SHP77 treated with DMSO at 0.1 percent for 48 hours (cell line): ENCODE measurements at regions not wholly inside any gene's neighbourhood (a gene's known extent, or its start where the extent isn't known, plus 50 kb on each side); places are given as distances from the start of the nearest gene placed in this dataset.

Experiments used
- DNase-seq: peaks from one replicate; lab custom pipeline; 2025; lab: John Stamatoyannopoulos, UW

GRCh38 chr12:67370979-67371378 is 101.8 kb downstream of the CAND1 start:
- no peak for DNase-seq

GRCh38 chr12:67377021-67377420 is 107.9 kb downstream of the CAND1 start:
- DNase-seq = no peak

GRCh38 chr12:67377541-67377940 is 108.4 kb downstream of the CAND1 start:
- no peak for DNase-seq

- no peak for DNase-seq
These were observed 113.2 kb downstream of the CAND1 start for GRCh38 chr12:67382241-67382871.

- no peak for DNase-seq
These were observed 117.9 kb downstream of the CAND1 start for GRCh38 chr12:67386869-67387565.

- peak; percentile 2 for DNase-seq
These were observed 119.4 kb downstream of the CAND1 start for GRCh38 chr12:67388331-67389138.

GRCh38 chr12:67390273-67390672 is 121.1 kb downstream of the CAND1 start:
- DNase-seq = no peak

- DNase-seq = no peak
These were observed 121.9 kb downstream of the CAND1 start for GRCh38 chr12:67391034-67391433.

- DNase-seq = no peak
These were observed 122.5 kb downstream of the CAND1 start for GRCh38 chr12:67391656-67392055.

GRCh38 chr12:67394550-67394949 is 125.4 kb downstream of the CAND1 start:
- no peak for DNase-seq

GRCh38 chr12:67400742-67401141 is 131.6 kb downstream of the CAND1 start:
- no peak for DNase-seq

- DNase-seq = no peak
These were observed 141.1 kb downstream of the CAND1 start for GRCh38 chr12:67410246-67410645.

GRCh38 chr12:67410667-67411067 is 141.5 kb downstream of the CAND1 start:
- DNase-seq = no peak

GRCh38 chr12:67411562-67411961 is 142.4 kb downstream of the CAND1 start:
- no peak for DNase-seq

GRCh38 chr12:67413577-67413976 is 144.4 kb downstream of the CAND1 start:
- no peak for DNase-seq

- no peak for DNase-seq
These were observed 145.0 kb downstream of the CAND1 start for GRCh38 chr12:67414011-67414715.

- DNase-seq = no peak
These were observed 146.3 kb downstream of the CAND1 start for GRCh38 chr12:67415473-67415872.

- DNase-seq = no peak
These were observed 150.7 kb downstream of the CAND1 start for GRCh38 chr12:67419810-67420209.

- DNase-seq = no peak
These were observed 151.3 kb downstream of the CAND1 start for GRCh38 chr12:67420506-67420905.

- no peak for DNase-seq
These were observed 152.9 kb downstream of the CAND1 start for GRCh38 chr12:67422081-67422480.

- DNase-seq = no peak
These were observed 155.6 kb downstream of the CAND1 start for GRCh38 chr12:67424784-67425183.

- DNase-seq = no peak
These were observed 156.2 kb downstream of the CAND1 start for GRCh38 chr12:67425394-67425793.
